ENCODE measurements at regions not wholly inside any gene's neighbourhood (a gene's known extent, or its start where the extent isn't known, plus 50 kb on each side); places are given as distances from the start of the nearest gene placed in this dataset.

DNA sequence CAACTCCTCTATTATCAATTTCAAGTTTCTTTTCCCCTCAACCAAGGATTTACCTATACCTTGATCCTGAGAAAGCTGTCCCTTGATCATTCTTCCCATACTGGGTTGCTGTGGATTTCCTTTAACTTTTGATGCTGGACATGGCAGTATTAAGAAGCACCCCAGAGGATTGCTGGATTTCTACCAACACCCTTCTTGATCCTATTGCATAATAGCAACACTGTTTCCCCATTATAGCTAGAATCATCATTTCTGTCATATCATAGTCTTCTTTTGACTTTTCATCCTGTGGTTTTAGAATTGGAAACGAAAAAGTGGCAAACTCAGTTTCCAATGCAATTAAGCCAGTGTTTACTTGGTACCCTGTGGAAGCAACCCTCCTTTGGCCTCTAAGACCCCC, 154.9 kb downstream of the ARRDC3 start:
- Histone ChIP-seq H4K20me1 (ENCODE audit: insufficient read depth, low read length) (no peaks in the 10 kb centered on the region), H3K4me2 (ENCODE audit: insufficient read depth, low read length) (no peak overlapping the region)

DNA sequence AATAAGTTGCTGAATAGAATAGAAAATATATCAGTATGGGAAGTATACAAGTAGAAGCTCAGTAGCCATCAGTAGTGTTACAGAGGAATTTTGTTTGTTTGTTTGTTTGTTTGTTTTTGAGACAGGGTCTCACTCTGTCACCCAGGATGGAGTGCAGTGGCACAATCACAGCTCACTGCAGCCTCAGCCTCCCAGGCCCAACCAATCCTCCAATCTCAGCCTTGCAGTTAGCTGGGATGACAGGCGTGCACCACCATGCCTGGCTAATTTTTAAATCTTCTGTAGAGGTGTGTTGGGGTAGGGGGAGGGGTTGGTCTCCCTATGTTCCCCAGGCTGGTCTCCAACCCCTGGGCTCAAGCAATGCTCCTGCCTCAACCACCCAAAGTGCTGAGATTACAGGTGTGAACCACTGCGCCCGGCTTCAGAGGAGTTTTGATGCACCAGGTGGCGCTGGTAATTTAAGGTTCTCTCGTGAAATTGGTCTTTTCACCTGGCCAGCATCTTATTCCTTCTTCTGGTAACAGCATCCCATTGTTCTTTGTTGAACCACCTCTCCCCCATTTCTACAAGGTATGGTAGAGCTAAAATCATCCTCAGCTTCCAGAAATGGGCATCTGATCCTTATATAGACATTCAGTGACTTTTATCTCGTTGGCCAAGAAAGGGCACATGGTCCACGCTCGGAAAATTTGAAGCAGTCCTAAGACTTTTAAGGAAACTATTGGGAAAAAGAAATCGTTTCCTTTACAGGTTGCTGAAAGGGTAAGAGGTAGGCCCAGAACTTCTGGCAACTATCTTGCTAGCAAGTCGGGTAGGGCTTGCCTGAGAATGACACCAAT, 157.1 kb downstream of the ARRDC3 start:
- H3K4me1 ChIP-seq (ENCODE audit: insufficient read depth, low read length), result peaks cover 15% of the 10 kb centered on the region
- H3K27me3 ChIP-seq (ENCODE audit: insufficient read depth, low read length), result no peaks in the 10 kb centered on the region
- no peak overlapping the region for H3K4me2 ChIP-seq (ENCODE audit: insufficient read depth, low read length)
- H2AFZ ChIP-seq (ENCODE audit: low read length), result no peak overlapping the region
- no peak for DNase-seq (ENCODE audit: insufficient read length, low spot score, missing footprints)
- H4K20me1 ChIP-seq (ENCODE audit: insufficient read depth, low read length), result no peaks in the 10 kb centered on the region
- no peak overlapping the region for H3K27ac ChIP-seq (ENCODE audit: low read depth, low read length)
- no peak overlapping the region for H3K4me3 ChIP-seq (ENCODE audit: insufficient read depth, low read length)
- no peaks in the 10 kb centered on the region for H3K79me2 ChIP-seq (ENCODE audit: insufficient read depth, low read length)
- TF ChIP-seq, protein P1, sequence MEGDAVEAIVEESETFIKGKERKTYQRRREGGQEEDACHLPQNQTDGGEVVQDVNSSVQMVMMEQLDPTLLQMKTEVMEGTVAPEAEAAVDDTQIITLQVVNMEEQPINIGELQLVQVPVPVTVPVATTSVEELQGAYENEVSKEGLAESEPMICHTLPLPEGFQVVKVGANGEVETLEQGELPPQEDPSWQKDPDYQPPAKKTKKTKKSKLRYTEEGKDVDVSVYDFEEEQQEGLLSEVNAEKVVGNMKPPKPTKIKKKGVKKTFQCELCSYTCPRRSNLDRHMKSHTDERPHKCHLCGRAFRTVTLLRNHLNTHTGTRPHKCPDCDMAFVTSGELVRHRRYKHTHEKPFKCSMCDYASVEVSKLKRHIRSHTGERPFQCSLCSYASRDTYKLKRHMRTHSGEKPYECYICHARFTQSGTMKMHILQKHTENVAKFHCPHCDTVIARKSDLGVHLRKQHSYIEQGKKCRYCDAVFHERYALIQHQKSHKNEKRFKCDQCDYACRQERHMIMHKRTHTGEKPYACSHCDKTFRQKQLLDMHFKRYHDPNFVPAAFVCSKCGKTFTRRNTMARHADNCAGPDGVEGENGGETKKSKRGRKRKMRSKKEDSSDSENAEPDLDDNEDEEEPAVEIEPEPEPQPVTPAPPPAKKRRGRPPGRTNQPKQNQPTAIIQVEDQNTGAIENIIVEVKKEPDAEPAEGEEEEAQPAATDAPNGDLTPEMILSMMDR (IDR thresholded peaks at IDR 0.05; ENCODE audit: extremely low read depth, low read depth, low read length), result no peak
- no peaks in the 10 kb centered on the region for H3K36me3 ChIP-seq (ENCODE audit: insufficient read depth, low read length)
- no peaks in the 10 kb centered on the region for H3K9me3 ChIP-seq (ENCODE audit: low read depth, low read length)

More for the DNA sequence above, 154.9 kb downstream of the ARRDC3 start:
- no peaks in the 10 kb centered on the region for H3K27me3 ChIP-seq (ENCODE audit: insufficient read depth, low read length)
- no peaks in the 10 kb centered on the region for H3K9me3 ChIP-seq (ENCODE audit: low read depth, low read length)
- H2AFZ ChIP-seq (ENCODE audit: low read length), result no peak overlapping the region
- H3K4me1 ChIP-seq (ENCODE audit: insufficient read depth, low read length), result peaks cover 15% of the 10 kb centered on the region
- DNase-seq (ENCODE audit: insufficient read length, low spot score, missing footprints), result no peak
- TF ChIP-seq, protein P1 (IDR thresholded peaks at IDR 0.05; ENCODE audit: extremely low read depth, low read depth, low read length), result no peak
- no peaks in the 10 kb centered on the region for H3K79me2 ChIP-seq (ENCODE audit: insufficient read depth, low read length)
- no peak overlapping the region for H3K4me3 ChIP-seq (ENCODE audit: insufficient read depth, low read length)
- no peaks in the 10 kb centered on the region for H3K36me3 ChIP-seq (ENCODE audit: insufficient read depth, low read length)
- no peak overlapping the region for H3K27ac ChIP-seq (ENCODE audit: low read depth, low read length)

DNA sequence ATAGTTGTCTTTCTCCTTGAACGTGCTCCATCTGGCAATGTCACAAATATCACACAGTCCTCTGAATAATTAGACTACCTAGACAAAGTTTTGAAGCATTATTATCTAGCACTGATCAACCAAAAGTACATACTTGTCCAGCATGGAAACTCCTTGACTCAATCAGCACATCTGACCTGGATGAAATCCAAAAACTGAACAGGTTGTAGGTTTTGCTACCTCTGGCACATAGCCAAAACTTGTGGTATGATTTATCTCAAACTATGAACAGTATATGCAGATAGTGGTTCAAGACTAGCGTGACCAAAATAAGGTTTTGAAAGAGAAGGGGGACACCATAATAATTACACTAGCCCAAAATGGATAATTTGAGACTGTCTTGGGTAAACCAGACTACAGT, 158.1 kb downstream of the ARRDC3 start:
- no peaks in the 10 kb centered on the region for H3K36me3 ChIP-seq (ENCODE audit: insufficient read depth, low read length)
- no peaks in the 10 kb centered on the region for H3K9me3 ChIP-seq (ENCODE audit: low read depth, low read length)
- no peak overlapping the region for H2AFZ ChIP-seq (ENCODE audit: low read length)
- no peaks in the 10 kb centered on the region for H4K20me1 ChIP-seq (ENCODE audit: insufficient read depth, low read length)
- peaks cover 18% of the 10 kb centered on the region for H3K4me1 ChIP-seq (ENCODE audit: insufficient read depth, low read length)
- DNase-seq (ENCODE audit: insufficient read length, low spot score, missing footprints), result no peak
- no peak overlapping the region for H3K4me2 ChIP-seq (ENCODE audit: insufficient read depth, low read length)
- H3K27ac ChIP-seq (ENCODE audit: low read depth, low read length), result no peak overlapping the region
- TF ChIP-seq, protein P1 (IDR thresholded peaks at IDR 0.05; ENCODE audit: extremely low read depth, low read depth, low read length), result no peak
- no peaks in the 10 kb centered on the region for H3K27me3 ChIP-seq (ENCODE audit: insufficient read depth, low read length)
- no peak overlapping the region for H3K4me3 ChIP-seq (ENCODE audit: insufficient read depth, low read length)
- no peaks in the 10 kb centered on the region for H3K79me2 ChIP-seq (ENCODE audit: insufficient read depth, low read length)

DNA sequence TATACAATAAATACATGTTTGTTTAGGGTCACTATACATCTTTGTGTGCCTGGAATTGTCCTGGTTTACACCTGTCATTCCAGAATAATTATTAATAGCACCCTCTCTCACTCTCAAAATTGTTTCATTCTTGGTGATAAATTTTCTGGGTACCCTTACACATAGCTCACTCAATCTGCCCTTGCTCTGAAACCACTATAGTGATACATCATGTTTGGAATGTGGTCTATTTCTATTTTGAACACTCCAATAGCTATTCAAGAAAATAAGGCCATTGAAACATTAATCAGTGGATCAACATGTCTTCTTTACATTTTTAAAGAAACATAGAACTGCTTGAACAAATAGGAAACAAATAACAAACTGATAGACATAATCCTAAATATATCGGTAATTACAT, 158.7 kb downstream of the ARRDC3 start:
- Histone ChIP-seq H3K36me3 (ENCODE audit: insufficient read depth, low read length) (no peaks in the 10 kb centered on the region), H3K27ac (ENCODE audit: low read depth, low read length) (no peak overlapping the region), H3K4me1 (ENCODE audit: insufficient read depth, low read length) (peaks cover 23% of the 10 kb centered on the region), H3K27me3 (ENCODE audit: insufficient read depth, low read length) (no peaks in the 10 kb centered on the region), H3K4me3 (ENCODE audit: insufficient read depth, low read length) (no peak overlapping the region), H3K79me2 (ENCODE audit: insufficient read depth, low read length) (no peaks in the 10 kb centered on the region), H3K4me2 (ENCODE audit: insufficient read depth, low read length) (peak overlapping the region; percentile 16), H3K9me3 (ENCODE audit: low read depth, low read length) (no peaks in the 10 kb centered on the region), H2AFZ (ENCODE audit: low read length) (no peak overlapping the region), H4K20me1 (ENCODE audit: insufficient read depth, low read length) (no peaks in the 10 kb centered on the region)
- TF ChIP-seq, protein P1 (IDR thresholded peaks at IDR 0.05; ENCODE audit: extremely low read depth, low read depth, low read length), result no peak
- DNase-seq (ENCODE audit: insufficient read length, low spot score, missing footprints), result no peak
